ENCODE measurements at regions not wholly inside any gene's neighbourhood (a gene's known extent, or its start where the extent isn't known, plus 50 kb on each side); places are given as distances from the start of the nearest gene placed in this dataset.

GRCh38 chrX:149313871-149314371 lies 191.2 kb downstream of the IDS start:
- no peak for TF ChIP-seq CTCF (IDR thresholded peaks at IDR 0.05; ENCODE audit: extremely low read depth, insufficient read depth, missing control alignments)
- in situ Hi-C loops (cut with MboI; ENCODE audit: low pct_unique_long_range_greater_than_20kb, low sequenced_read_pairs, unreplicated experiment), result no loop called here
- DNase-seq (ENCODE audit: low spot score), result no peak

- in situ Hi-C loops (cut with MboI; ENCODE audit: low pct_unique_long_range_greater_than_20kb, low sequenced_read_pairs, unreplicated experiment), result no loop called here
- no peak for TF ChIP-seq CTCF (IDR thresholded peaks at IDR 0.05; ENCODE audit: extremely low read depth, insufficient read depth, missing control alignments)
- no peak for DNase-seq (ENCODE audit: low spot score)
Measured at GRCh38 chrX:149312988-149313387, 192.1 kb downstream of the IDS start.

- TF ChIP-seq CTCF (IDR thresholded peaks at IDR 0.05; ENCODE audit: extremely low read depth, insufficient read depth, missing control alignments), result no peak
- in situ Hi-C loops (cut with MboI; ENCODE audit: low pct_unique_long_range_greater_than_20kb, low sequenced_read_pairs, unreplicated experiment), result no loop called here
- DNase-seq (ENCODE audit: low spot score), result no peak
Measured at GRCh38 chrX:149312097-149312496, 193.0 kb downstream of the IDS start.

GRCh38 chrX:149302705-149303104 lies 202.4 kb downstream of the IDS start:
- TF ChIP-seq CTCF (IDR thresholded peaks at IDR 0.05; ENCODE audit: extremely low read depth, insufficient read depth, missing control alignments), result no peak
- no peak for DNase-seq (ENCODE audit: low spot score)
- in situ Hi-C loops (cut with MboI; ENCODE audit: low pct_unique_long_range_greater_than_20kb, low sequenced_read_pairs, unreplicated experiment), result no loop called here

- TF ChIP-seq CTCF (IDR thresholded peaks at IDR 0.05; ENCODE audit: extremely low read depth, insufficient read depth, missing control alignments), result no peak
- in situ Hi-C loops (cut with MboI; ENCODE audit: low pct_unique_long_range_greater_than_20kb, low sequenced_read_pairs, unreplicated experiment), result loop anchor here (25.0 kb wide), 1 partner anchor 1261 kb away; no protein-coding TSS in a partner anchor
- no peak for DNase-seq (ENCODE audit: low spot score)
Measured at GRCh38 chrX:149298111-149298510, 207.0 kb downstream of the IDS start.

- in situ Hi-C loops (cut with MboI; ENCODE audit: low pct_unique_long_range_greater_than_20kb, low sequenced_read_pairs, unreplicated experiment), result loop anchor here (25.0 kb wide), 1 partner anchor 1259 kb away; no protein-coding TSS in a partner anchor
- no peak for DNase-seq (ENCODE audit: low spot score)
- TF ChIP-seq CTCF (IDR thresholded peaks at IDR 0.05; ENCODE audit: extremely low read depth, insufficient read depth, missing control alignments), result no peak
Measured at GRCh38 chrX:149296092-149296491, 209.0 kb downstream of the IDS start.
